WTC11 (cell line): ENCODE measurements at regions not wholly inside any gene's neighbourhood (a gene's known extent, or its start where the extent isn't known, plus 50 kb on each side); places are given as distances from the start of the nearest gene placed in this dataset.

Source experiments
- ATAC-seq: fragments of 200-7000 bp; cut with Tn5 transposase; 2 replicates; pipeline ENCODE4 v1.10.0; 2021; ENCODE audit warnings: mild to moderate bottlenecking, moderate library complexity
- CTCF ChIA-PET: fragments of 300-600 bp; sonication (Branson Sonifier 250); formaldehyde crosslinking; loops from one replicate; lab custom pipeline; 2021; ENCODE audit warnings: antibody characterized with exemption; lab: Charles Lee
- POLR2A ChIA-PET: fragments of 350-600 bp; sonication (Branson Sonifier 250); formaldehyde crosslinking; loops from one replicate; lab custom pipeline; 2021; ENCODE audit warnings: antibody characterized with exemption; lab: Charles Lee
- DNase-seq: peaks from one replicate; pipeline ENCODE4 v3.0.0; 2021; ENCODE audit warnings: low spot score
- H3K27ac Mint-ChIP-seq: 2 replicates; pipeline ENCODE4 v1.8.0; 2021; ENCODE audit warnings: mixed read lengths
- H3K27me3 Mint-ChIP-seq: 2 replicates; pipeline ENCODE4 v1.8.0; 2021; ENCODE audit warnings: low read depth, mild to moderate bottlenecking, moderate library complexity, mixed read lengths
- H3K36me3 Mint-ChIP-seq: 2 replicates; pipeline ENCODE4 v1.8.0; 2021; ENCODE audit warnings: mixed read lengths
- H3K4me1 Mint-ChIP-seq: 2 replicates; pipeline ENCODE4 v1.8.0; 2022; ENCODE audit warnings: mixed read lengths
- H3K4me3 Mint-ChIP-seq: 2 replicates; pipeline ENCODE4 v1.8.0; 2021; ENCODE audit warnings: mild to moderate bottlenecking, moderate library complexity, mixed read lengths
- H3K9me3 Mint-ChIP-seq: 2 replicates; pipeline ENCODE4 v1.8.0; 2021; ENCODE audit warnings: mixed read lengths
- ATF1 ChIP-seq: sonication (generic); formaldehyde crosslinking; IDR thresholded peaks from 2 replicates; pipeline ENCODE4 v1.8.1; 2023; ENCODE audit warnings: mild to moderate bottlenecking, moderate library complexity, missing genetic modification reagents
- ATF3 ChIP-seq: sonication (generic); formaldehyde crosslinking; conservative IDR thresholded peaks from 2 replicates; pipeline ENCODE4 v1.8.1; 2022; ENCODE audit warnings: mild to moderate bottlenecking, missing genetic modification reagents
- CBFB ChIP-seq: sonication (generic); formaldehyde crosslinking; IDR thresholded peaks from 2 replicates; pipeline ENCODE4 v1.8.1; 2022; ENCODE audit warnings: mild to moderate bottlenecking, low read depth, missing genetic modification reagents
- CREM ChIP-seq: sonication (generic); formaldehyde crosslinking; IDR thresholded peaks from 2 replicates; pipeline ENCODE4 v1.8.1; 2022; ENCODE audit warnings: mild to moderate bottlenecking, missing genetic modification reagents, moderate library complexity
- ELF4 ChIP-seq: sonication (generic); formaldehyde crosslinking; IDR thresholded peaks from 2 replicates; pipeline ENCODE4 v1.8.1; 2022; ENCODE audit warnings: low read depth, mild to moderate bottlenecking, moderate library complexity, missing genetic modification reagents
- ERG ChIP-seq: fragments of 250-450 bp; sonication (Bioruptor Pico); IDR thresholded peaks from 2 replicates; pipeline ENCODE4 v1.8.0; 2021; ENCODE audit warnings: mild to moderate bottlenecking
- ETV6 ChIP-seq: sonication (generic); formaldehyde crosslinking; IDR thresholded peaks from 2 replicates; pipeline ENCODE4 v1.8.1; 2022; ENCODE audit warnings: mild to moderate bottlenecking, missing genetic modification reagents
- FOXP1 ChIP-seq: sonication (generic); formaldehyde crosslinking; IDR thresholded peaks from 2 replicates; pipeline ENCODE4 v1.8.0; 2022; ENCODE audit warnings: missing genetic modification reagents, mild to moderate bottlenecking, moderate library complexity, borderline replicate concordance
- GABPB1 ChIP-seq: sonication (generic); formaldehyde crosslinking; IDR thresholded peaks from 2 replicates; pipeline ENCODE4 v1.8.1; 2023; ENCODE audit warnings: mild to moderate bottlenecking, missing genetic modification reagents
- GTF2I ChIP-seq: fragments of 250-450 bp; sonication (Bioruptor Pico); conservative IDR thresholded peaks from 2 replicates; pipeline ENCODE4 v1.4.0; 2021; ENCODE audit warnings: mild to moderate bottlenecking
- HMGXB4 ChIP-seq: sonication (generic); formaldehyde crosslinking; IDR thresholded peaks from 2 replicates; pipeline ENCODE4 v1.8.1; 2023; ENCODE audit warnings: mild to moderate bottlenecking, moderate library complexity, missing genetic modification reagents
- IRF1 ChIP-seq: sonication (generic); formaldehyde crosslinking; IDR thresholded peaks from 2 replicates; pipeline ENCODE4 v1.8.0; 2023; ENCODE audit warnings: missing genetic modification reagents
- KAT7 ChIP-seq: sonication (generic); formaldehyde crosslinking; IDR thresholded peaks from 2 replicates; pipeline ENCODE4 v1.8.1; 2023; ENCODE audit warnings: missing genetic modification reagents, mild to moderate bottlenecking, borderline replicate concordance
- MAX ChIP-seq: sonication (generic); formaldehyde crosslinking; IDR thresholded peaks from 2 replicates; pipeline ENCODE4 v1.8.0; 2022; ENCODE audit warnings: mild to moderate bottlenecking, missing genetic modification reagents
- MYBL2 ChIP-seq: sonication (generic); formaldehyde crosslinking; IDR thresholded peaks from 2 replicates; pipeline ENCODE4 v1.8.1; 2023; ENCODE audit warnings: mild to moderate bottlenecking, moderate library complexity, missing genetic modification reagents
- NFATC4 ChIP-seq: fragments of 250-450 bp; sonication (Bioruptor Pico); IDR thresholded peaks from 2 replicates; pipeline ENCODE4 v1.9.0; 2021; ENCODE audit warnings: mild to moderate bottlenecking
- NR1H2 ChIP-seq: sonication (generic); formaldehyde crosslinking; IDR thresholded peaks from 2 replicates; pipeline ENCODE4 v1.9.0; 2021; ENCODE audit warnings: mild to moderate bottlenecking, moderate library complexity, missing genetic modification reagents
- RELA ChIP-seq: sonication (generic); formaldehyde crosslinking; IDR thresholded peaks from 2 replicates; pipeline ENCODE4 v1.8.1; 2022; ENCODE audit warnings: missing genetic modification reagents, mild to moderate bottlenecking, borderline replicate concordance
- RORB ChIP-seq: fragments of 250-450 bp; sonication (Bioruptor Pico); IDR thresholded peaks from 2 replicates; pipeline ENCODE4 v1.9.0; 2021; ENCODE audit warnings: mild to moderate bottlenecking
- SOX15 ChIP-seq: fragments of 250-450 bp; sonication (Bioruptor Pico); IDR thresholded peaks from 2 replicates; pipeline ENCODE4 v1.9.0; 2021; ENCODE audit warnings: mild to moderate bottlenecking
- TCF7 ChIP-seq: sonication (generic); formaldehyde crosslinking; IDR thresholded peaks from 2 replicates; pipeline ENCODE4 v1.8.0; 2022; ENCODE audit warnings: mild to moderate bottlenecking, low read depth, missing genetic modification reagents, moderate library complexity
- USF1 ChIP-seq: sonication (generic); formaldehyde crosslinking; IDR thresholded peaks from 2 replicates; pipeline ENCODE4 v1.8.0; 2022; ENCODE audit warnings: mild to moderate bottlenecking, missing genetic modification reagents
- USF2 ChIP-seq: sonication (generic); formaldehyde crosslinking; IDR thresholded peaks from 2 replicates; pipeline ENCODE4 v1.8.1; 2023; ENCODE audit warnings: mild to moderate bottlenecking, missing genetic modification reagents, moderate library complexity
- ZBTB21 ChIP-seq: sonication (generic); formaldehyde crosslinking; IDR thresholded peaks from 2 replicates; pipeline ENCODE4 v1.8.1; 2023; ENCODE audit warnings: mild to moderate bottlenecking, missing genetic modification reagents, borderline replicate concordance
- ZNF281 ChIP-seq: sonication (generic); formaldehyde crosslinking; IDR thresholded peaks from 2 replicates; pipeline ENCODE4 v1.8.0; 2023; ENCODE audit warnings: mild to moderate bottlenecking, missing genetic modification reagents
- TF ChIP-seq, protein P1 (sequence below): sonication (generic); formaldehyde crosslinking; IDR thresholded peaks from 2 replicates; pipeline ENCODE4 v1.8.1; 2023; ENCODE audit warnings: mild to moderate bottlenecking, missing genetic modification reagents
- TF ChIP-seq, protein P2 (sequence below): sonication (generic); formaldehyde crosslinking; IDR thresholded peaks from 2 replicates; pipeline ENCODE4 v1.8.1; 2022; ENCODE audit warnings: low read depth, missing genetic modification reagents, borderline replicate concordance

DNA sequence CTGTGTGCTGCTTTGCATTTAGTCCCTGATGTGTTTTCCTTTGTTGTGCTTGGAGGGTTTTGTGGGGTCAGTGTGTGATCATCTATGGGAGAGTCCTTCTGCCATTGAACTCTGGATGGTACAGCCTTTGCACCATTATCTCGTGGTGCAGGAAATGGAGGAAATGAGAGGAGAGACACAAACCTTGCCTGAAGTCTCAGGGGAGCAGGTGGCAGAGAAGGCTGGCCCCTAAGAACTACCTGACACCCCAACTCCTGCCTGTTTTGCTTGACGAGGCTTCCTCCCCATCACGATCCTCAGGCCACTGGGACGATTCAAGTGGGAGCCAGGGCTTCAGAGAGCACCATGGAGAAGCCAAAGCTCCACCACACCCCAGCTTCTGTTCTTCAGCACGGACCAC, 1316.4 kb downstream of the TBC1D22A start:
- TF ChIP-seq MYBL2 (CRISPR knock-in tag) (no peak), HMGXB4 (CRISPR knock-in tag) (no peak), RORB (no peak), ATF3 (no peak), MAX (CRISPR knock-in tag) (no peak), NR1H2 (CRISPR knock-in tag) (no peak), GABPB1 (CRISPR knock-in tag) (no peak), GTF2I (CRISPR knock-in tag) (no peak), ZNF281 (CRISPR knock-in tag) (no peak), USF2 (CRISPR knock-in tag) (no peak), TCF7 (CRISPR knock-in tag) (no peak), CBFB (CRISPR knock-in tag) (no peak), CREM (CRISPR knock-in tag) (no peak), KAT7 (CRISPR knock-in tag) (no peak), ERG (CRISPR knock-in tag) (no peak)
- TF ChIP-seq, protein P1, sequence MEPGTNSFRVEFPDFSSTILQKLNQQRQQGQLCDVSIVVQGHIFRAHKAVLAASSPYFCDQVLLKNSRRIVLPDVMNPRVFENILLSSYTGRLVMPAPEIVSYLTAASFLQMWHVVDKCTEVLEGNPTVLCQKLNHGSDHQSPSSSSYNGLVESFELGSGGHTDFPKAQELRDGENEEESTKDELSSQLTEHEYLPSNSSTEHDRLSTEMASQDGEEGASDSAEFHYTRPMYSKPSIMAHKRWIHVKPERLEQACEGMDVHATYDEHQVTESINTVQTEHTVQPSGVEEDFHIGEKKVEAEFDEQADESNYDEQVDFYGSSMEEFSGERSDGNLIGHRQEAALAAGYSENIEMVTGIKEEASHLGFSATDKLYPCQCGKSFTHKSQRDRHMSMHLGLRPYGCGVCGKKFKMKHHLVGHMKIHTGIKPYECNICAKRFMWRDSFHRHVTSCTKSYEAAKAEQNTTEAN: no peak
- ChIA-PET POLR2A (no interaction called here), CTCF (no interaction called here)
- Mint-ChIP-seq H3K36me3 (peaks cover 19% of the 10 kb centered on the region), H3K9me3 (peaks cover 22% of the 10 kb centered on the region), H3K27me3 (peaks cover 21% of the 10 kb centered on the region), H3K4me3 (no peak overlapping the region), H3K27ac (no peak overlapping the region), H3K4me1 (peaks cover 11% of the 10 kb centered on the region)
- DNase-seq: no peak
- no peak for ATAC-seq

GRCh38 chr22:48077699-48078098, 1315.2 kb downstream of the TBC1D22A start:
- H3K36me3 Mint-ChIP-seq: peaks cover 19% of the 10 kb centered on the region
- H3K27me3 Mint-ChIP-seq: peaks cover 21% of the 10 kb centered on the region
- POLR2A ChIA-PET: no interaction called here
- no peak for ATAC-seq
- no peak for DNase-seq
- H3K9me3 Mint-ChIP-seq: peaks cover 27% of the 10 kb centered on the region
- CTCF ChIA-PET: no interaction called here
- H3K4me3 Mint-ChIP-seq: no peak overlapping the region
- H3K27ac Mint-ChIP-seq: no peak overlapping the region
- H3K4me1 Mint-ChIP-seq: peaks cover 21% of the 10 kb centered on the region
- TF ChIP-seq ELF4 (no peak), ZBTB21 (CRISPR knock-in tag) (no peak), FOXP1 (no peak), ETV6 (CRISPR knock-in tag) (no peak), RELA (CRISPR knock-in tag) (no peak), NFATC4 (CRISPR knock-in tag) (no peak), USF1 (no peak), IRF1 (no peak), ATF1 (CRISPR knock-in tag) (no peak), SOX15 (CRISPR knock-in tag) (no peak)
- TF ChIP-seq, protein P2, sequence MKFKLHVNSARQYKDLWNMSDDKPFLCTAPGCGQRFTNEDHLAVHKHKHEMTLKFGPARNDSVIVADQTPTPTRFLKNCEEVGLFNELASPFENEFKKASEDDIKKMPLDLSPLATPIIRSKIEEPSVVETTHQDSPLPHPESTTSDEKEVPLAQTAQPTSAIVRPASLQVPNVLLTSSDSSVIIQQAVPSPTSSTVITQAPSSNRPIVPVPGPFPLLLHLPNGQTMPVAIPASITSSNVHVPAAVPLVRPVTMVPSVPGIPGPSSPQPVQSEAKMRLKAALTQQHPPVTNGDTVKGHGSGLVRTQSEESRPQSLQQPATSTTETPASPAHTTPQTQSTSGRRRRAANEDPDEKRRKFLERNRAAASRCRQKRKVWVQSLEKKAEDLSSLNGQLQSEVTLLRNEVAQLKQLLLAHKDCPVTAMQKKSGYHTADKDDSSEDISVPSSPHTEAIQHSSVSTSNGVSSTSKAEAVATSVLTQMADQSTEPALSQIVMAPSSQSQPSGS (CRISPR knock-in tag): no peak
